Fibroblast of villous mesenchyme (primary cell): ENCODE measurements at regions not wholly inside any gene's neighbourhood (a gene's known extent, or its start where the extent isn't known, plus 50 kb on each side); places are given as distances from the start of the nearest gene placed in this dataset.
"Not testable (repeated sequence)": the region's sequence is repeated elsewhere in the genome, so short reads cannot be mapped to it uniquely, and the experiment has no call there.

Experiments
- DNase-seq: peaks from one replicate; pipeline ENCODE4 v3.0.0-alpha.2; 2010; ENCODE audit warnings: low read depth
- H3K4me3 ChIP-seq: 2 replicates; pipeline ENCODE4 v1.5.1; 2011; ENCODE audit warnings: low read depth, mild to moderate bottlenecking, low read length
- CTCF ChIP-seq: IDR thresholded peaks from 2 replicates; pipeline ENCODE4 v1.5.1; 2012; ENCODE audit warnings: low read depth, mild to moderate bottlenecking, low read length; ENCODE audit not compliant: insufficient read depth

- no peak overlapping the region for H3K4me3 ChIP-seq
- no peak for DNase-seq
- TF ChIP-seq CTCF: no peak
Observed at GRCh38 chrX:124426288-124427169, 80.2 kb downstream of the SH2D1A start.

DNA sequence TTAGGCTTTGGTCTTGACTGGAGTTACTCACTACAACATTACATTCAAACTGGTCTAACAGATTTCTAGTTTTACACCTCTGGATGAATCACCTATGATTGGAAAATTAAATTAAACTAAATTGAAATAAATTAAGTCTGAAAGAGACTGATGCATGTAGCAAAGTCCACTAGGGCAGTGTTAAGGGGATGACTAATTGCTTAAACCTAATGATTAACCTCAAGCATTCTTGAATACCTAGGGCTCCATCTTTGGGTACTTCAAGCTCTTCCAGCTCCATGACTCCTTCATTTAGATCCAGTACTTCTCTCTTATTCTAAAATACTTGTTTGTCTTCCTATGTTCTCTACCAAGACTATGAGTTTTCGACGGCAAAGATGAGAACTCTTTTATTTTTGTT lies 86.8 kb downstream of the SH2D1A start:
- no peak overlapping the region for H3K4me3 ChIP-seq
- no peak for DNase-seq
- no peak for TF ChIP-seq CTCF

- no peak for DNase-seq
- no peak overlapping the region for H3K4me3 ChIP-seq
- TF ChIP-seq CTCF: no peak
Observed at GRCh38 chrX:124435616-124436015, 89.3 kb downstream of the SH2D1A start.

- H3K4me3 ChIP-seq: no peak overlapping the region
- DNase-seq: no peak
- TF ChIP-seq CTCF: no peak
Observed at GRCh38 chrX:124440695-124441094, 94.3 kb downstream of the SH2D1A start.

DNA sequence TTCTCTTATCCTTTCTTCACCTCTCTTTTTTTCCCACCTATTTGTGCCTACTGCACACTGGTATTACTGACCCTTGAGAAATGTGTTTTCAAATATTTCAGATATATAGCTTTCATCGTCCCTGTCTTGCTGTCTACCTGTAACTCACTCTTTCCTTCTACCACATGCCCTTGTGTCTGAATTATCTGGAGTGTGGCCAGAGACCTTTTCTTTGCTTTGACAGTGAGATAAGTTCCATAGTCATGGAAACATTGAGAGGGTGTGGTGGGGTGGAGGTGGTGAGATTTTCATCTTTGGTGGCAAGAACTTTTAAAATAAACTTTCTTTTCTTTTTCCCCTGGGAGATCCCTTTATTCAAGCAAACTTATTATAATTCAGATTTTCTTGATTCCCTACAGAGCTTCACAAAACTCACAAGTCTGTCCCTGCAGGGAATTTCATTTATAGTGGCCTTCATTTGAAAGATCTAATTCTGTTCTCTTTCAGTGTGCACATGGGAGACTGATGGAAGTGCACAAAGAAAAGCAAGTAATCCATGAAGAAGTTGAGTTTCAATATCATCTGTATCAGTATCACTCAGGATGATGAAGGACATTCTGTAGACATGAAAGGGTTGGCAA lies 95.7 kb downstream of the SH2D1A start:
- no peak for DNase-seq
- no peak for TF ChIP-seq CTCF

DNA sequence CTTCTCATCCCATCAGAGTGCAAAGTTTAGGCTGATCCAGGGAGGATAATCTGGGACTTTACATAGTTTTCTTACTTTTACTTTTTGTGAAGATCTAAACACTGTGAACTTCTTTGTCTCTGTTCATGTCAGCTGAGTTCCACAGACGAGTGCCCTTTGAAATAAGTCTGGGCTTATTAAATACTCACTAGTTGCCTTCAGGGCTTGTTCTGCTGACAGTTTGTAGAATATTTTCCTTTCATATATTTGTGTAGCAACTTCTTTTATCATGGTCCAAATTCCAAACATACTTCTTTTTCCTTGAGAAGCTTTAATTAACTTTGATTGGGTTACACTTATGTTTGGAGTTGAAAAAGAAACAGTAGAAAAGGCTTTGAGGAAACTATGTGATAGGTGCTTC lies 109.6 kb downstream of the SH2D1A start:
- no peak for DNase-seq
- no peak overlapping the region for H3K4me3 ChIP-seq
- TF ChIP-seq CTCF: no peak

More for the DNA sequence above, 95.7 kb downstream of the SH2D1A start:
- H3K4me3 ChIP-seq: no peak overlapping the region

- DNase-seq, H3K4me3 ChIP-seq: not testable (repeated sequence)
Observed at GRCh38 chrX:124459851-124460250, 113.5 kb downstream of the SH2D1A start.
